ENCODE measurements at regions not wholly inside any gene's neighbourhood (a gene's known extent, or its start where the extent isn't known, plus 50 kb on each side); places are given as distances from the start of the nearest gene placed in this dataset.

GRCh38 chr15:61307474-61307873 is 78.4 kb upstream of the RORA start:
- no peak overlapping the region for H4K8ac ChIP-seq (replicated peaks; ENCODE audit: insufficient read length, low read depth, low read length)
- no peak overlapping the region for H3K4me3 Mint-ChIP-seq
- peaks cover 2% of the 10 kb centered on the region for H4K20me1 ChIP-seq (ENCODE audit: control insufficient read depth, insufficient read depth, insufficient read length)
- no peak overlapping the region for H2AK5ac ChIP-seq (ENCODE audit: insufficient read length, low read length)
- H4K5ac ChIP-seq (ENCODE audit: insufficient read length, low read depth, low read length): no peak overlapping the region
- no peak overlapping the region for H3K27ac Mint-ChIP-seq
- no peaks in the 10 kb centered on the region for H3K4me1 ChIP-seq (ENCODE audit: insufficient read depth, low read length)
- no peak overlapping the region for H2BK5ac ChIP-seq (ENCODE audit: insufficient read length, low read length)
- no peak overlapping the region for H2BK20ac ChIP-seq (ENCODE audit: low read depth, low read length, poor library complexity, severe bottlenecking)
- no peak overlapping the region for H3K14ac ChIP-seq (ENCODE audit: insufficient read depth, low read length)
- H3K79me2 ChIP-seq (ENCODE audit: insufficient read depth, low read length): no peaks in the 10 kb centered on the region
- no peak overlapping the region for H3K4me2 ChIP-seq (ENCODE audit: insufficient read depth, insufficient read length, low read length)
- no CpG with 5 or more reads among the region's 5 CpGs for WGBS (ENCODE audit: extremely low coverage, insufficient read length, low lambda C conversion rate)
- H3K56ac ChIP-seq (ENCODE audit: insufficient read length, low read depth, low read length): no peak overlapping the region
- no peak overlapping the region for H2AFZ ChIP-seq (ENCODE audit: low read length)
- H3K18ac ChIP-seq (ENCODE audit: insufficient read length, low read depth, low read length): no peak overlapping the region
- H2BK12ac ChIP-seq (ENCODE audit: insufficient read length, low read depth, low read length): no peak overlapping the region
- H4K91ac ChIP-seq (ENCODE audit: insufficient read length, low read depth, low read length): no peak overlapping the region
- no peak for TF ChIP-seq CTCF (conservative IDR thresholded peaks at IDR 0.05)
- no peaks in the 10 kb centered on the region for H3K9me3 ChIP-seq (ENCODE audit: control insufficient read depth, low read depth, low read length)
- H3K79me1 ChIP-seq (ENCODE audit: insufficient read depth, low read depth, low read length, poor library complexity, severe bottlenecking): no peaks in the 10 kb centered on the region
- H3K27me3 Mint-ChIP-seq (ENCODE audit: low read depth): no peaks in the 10 kb centered on the region
- no peak overlapping the region for H3K23ac ChIP-seq (ENCODE audit: insufficient read length, low read depth, low read length)
- no peaks in the 10 kb centered on the region; a peak in 1 of 5 replicates for H3K9me3 Mint-ChIP-seq
- H3T11ph ChIP-seq (ENCODE audit: low read length): no peak overlapping the region
- no peaks in the 10 kb centered on the region for H3K4me1 Mint-ChIP-seq
- H2BK15ac ChIP-seq (ENCODE audit: low read depth, low read length): no peak overlapping the region
- no peak for DNase-seq
- no peak overlapping the region for H3K4ac ChIP-seq (ENCODE audit: low read depth, low read length)
- H3K27ac ChIP-seq (ENCODE audit: insufficient read length, low read depth, low read length): no peak overlapping the region
- H2BK120ac ChIP-seq (ENCODE audit: low read depth, low read length, poor library complexity, severe bottlenecking): no peak overlapping the region
- no peaks in the 10 kb centered on the region for H3K36me3 Mint-ChIP-seq (ENCODE audit: insufficient read depth in 1 of 3, low read depth in 3 of 3)
- H3K9ac ChIP-seq (ENCODE audit: extremely low read depth, insufficient read length, low read length): no peak overlapping the region
- no peaks in the 10 kb centered on the region for H3K27me3 ChIP-seq (ENCODE audit: insufficient read depth, low read length)
- no peaks in the 10 kb centered on the region for H3K23me2 ChIP-seq (ENCODE audit: insufficient read length, low read depth, low read length, poor library complexity, severe bottlenecking)
